Naive B cell (primary cell): ENCODE measurements at regions not wholly inside any gene's neighbourhood (a gene's known extent, or its start where the extent isn't known, plus 50 kb on each side); places are given as distances from the start of the nearest gene placed in this dataset.
"Not testable (repeated sequence)": the region's sequence is repeated elsewhere in the genome, so short reads cannot be mapped to it uniquely, and the experiment has no call there.

Experiments
- ATAC-seq, 2 donors: fragments of 150-1000 bp; cut with Tn5 transposase; 2 replicates each; pipeline ENCODE4 v1.10.0; 2021; ENCODE audit warnings: low read depth in 2 of 2, mild to moderate bottlenecking in 2 of 2, moderate library complexity in 2 of 2
- DNase-seq: peaks from one replicate; pipeline ENCODE4 v3.0.0; 2022
- H3K27ac Mint-ChIP-seq, 6 donors: one replicate each; pipeline ENCODE4 v1.8.0; 2020 to 2022; ENCODE audit warnings: mild to moderate bottlenecking in 6 of 6, mixed read lengths in 6 of 6, moderate library complexity in 5 of 6, inconsistent platforms in 2 of 6
- H3K27me3 Mint-ChIP-seq, 3 donors: one replicate each; pipeline ENCODE4 v1.8.0; 2021 to 2022; ENCODE audit warnings: mixed read lengths in 3 of 3, mild to moderate bottlenecking in 1 of 3
- H3K36me3 Mint-ChIP-seq, 2 donors: one replicate each; pipeline ENCODE4 v1.8.0; 2020 to 2022; ENCODE audit warnings: mixed read lengths in 2 of 2, inconsistent platforms in 1 of 2, mild to moderate bottlenecking in 1 of 2
- H3K4me1 Mint-ChIP-seq, 3 donors: one replicate each; pipeline ENCODE4 v1.8.0; 2020 to 2022; ENCODE audit warnings: mixed read lengths in 3 of 3, inconsistent platforms in 1 of 3, mild to moderate bottlenecking in 1 of 3, moderate library complexity in 1 of 3
- H3K4me3 Mint-ChIP-seq, 8 donors: one replicate each; pipeline ENCODE4 v1.8.0; 2020 to 2022; ENCODE audit warnings: mild to moderate bottlenecking in 8 of 8, mixed read lengths in 8 of 8, moderate library complexity in 8 of 8, inconsistent platforms in 2 of 8
- H3K9me3 Mint-ChIP-seq, 7 donors: one replicate each; pipeline ENCODE4 v1.8.0; 2020 to 2022; ENCODE audit warnings: mixed read lengths in 7 of 7, mild to moderate bottlenecking in 5 of 7, inconsistent platforms in 2 of 7, moderate library complexity in 1 of 7

- Mint-ChIP-seq H3K9me3 (peaks cover 0 to 7% (median 2%) of the 10 kb centered on the region in 7 donors), H3K36me3 (peaks cover 0 to 6% of the 10 kb centered on the region in 2 donors), H3K27ac (peak overlapping the region in 1 of 6 donors; percentile 52), H3K27me3 (no peaks in the 10 kb centered on the region), H3K4me3 (no peak overlapping the region), H3K4me1 (peaks cover 21 to 61% (median 32%) of the 10 kb centered on the region in 3 donors)
- ATAC-seq: no peak
- no peak for DNase-seq
These were observed 168.6 kb downstream of the CD83 start for GRCh38 chr6:14286144-14286543.

- DNase-seq (no peak), ATAC-seq (no peak)
- H3K27ac Mint-ChIP-seq: peak overlapping the region in 1 of 6 donors; percentile 44
- peaks cover 0 to 6% of the 10 kb centered on the region in 2 donors for H3K36me3 Mint-ChIP-seq
- H3K4me3 Mint-ChIP-seq: no peak overlapping the region
- H3K4me1 Mint-ChIP-seq: peaks cover 18 to 54% (median 27%) of the 10 kb centered on the region in 3 donors
- H3K9me3 Mint-ChIP-seq: peaks cover 0 to 7% (median 0%) of the 10 kb centered on the region in 7 donors
- no peaks in the 10 kb centered on the region for H3K27me3 Mint-ChIP-seq
These were observed 169.3 kb downstream of the CD83 start for GRCh38 chr6:14286634-14287428.

- H3K9me3 Mint-ChIP-seq: peaks cover 0 to 7% (median 0%) of the 10 kb centered on the region in 7 donors
- H3K36me3 Mint-ChIP-seq: peaks cover 0 to 10% of the 10 kb centered on the region in 2 donors
- H3K27me3 Mint-ChIP-seq: no peaks in the 10 kb centered on the region
- DNase-seq (no peak), ATAC-seq (no peak)
- peaks cover 22 to 62% (median 32%) of the 10 kb centered on the region in 3 donors for H3K4me1 Mint-ChIP-seq
- peak overlapping the region in 2 of 6 donors; percentile 52 to 72 for H3K27ac Mint-ChIP-seq
- no peak overlapping the region for H3K4me3 Mint-ChIP-seq
These were observed 170.1 kb downstream of the CD83 start for GRCh38 chr6:14287707-14288106.

- Mint-ChIP-seq H3K9me3 (peaks cover 0 to 7% (median 0%) of the 10 kb centered on the region in 7 donors), H3K27me3 (no peaks in the 10 kb centered on the region), H3K4me3 (peak overlapping the region in 2 of 8 donors; percentile 25 to 48), H3K36me3 (peaks cover 0 to 10% of the 10 kb centered on the region in 2 donors), H3K4me1 (peaks cover 26 to 65% (median 40%) of the 10 kb centered on the region in 3 donors), H3K27ac (peak overlapping the region in 1 of 6 donors; percentile 19)
- ATAC-seq: no peak
- DNase-seq: no peak
These were observed 171.3 kb downstream of the CD83 start for GRCh38 chr6:14288910-14289309.

- peak overlapping the region; percentile 41 to 81 (median 57) for H3K4me3 Mint-ChIP-seq
These were observed 172.6 kb downstream of the CD83 start for GRCh38 chr6:14290041-14290771.

GRCh38 chr6:14290772-14291330 is 173.3 kb downstream of the CD83 start:
- ATAC-seq (no peak), DNase-seq (no peak)
- H3K27ac Mint-ChIP-seq: peak overlapping the region; percentile 26 to 85 (median 44)
- H3K4me1 Mint-ChIP-seq: peaks cover 22 to 54% (median 34%) of the 10 kb centered on the region in 3 donors
- H3K36me3 Mint-ChIP-seq: peaks cover 0 to 10% of the 10 kb centered on the region in 2 donors
- H3K27me3 Mint-ChIP-seq: no peaks in the 10 kb centered on the region
- H3K9me3 Mint-ChIP-seq: peaks cover 0 to 7% (median 0%) of the 10 kb centered on the region in 7 donors
- peak overlapping the region; percentile 41 to 81 (median 57) for H3K4me3 Mint-ChIP-seq

More at GRCh38 chr6:14290041-14290771, 172.6 kb downstream of the CD83 start:
- peak overlapping the region; percentile 26 to 85 (median 53) for H3K27ac Mint-ChIP-seq
- H3K27me3 Mint-ChIP-seq: no peaks in the 10 kb centered on the region
- peaks cover 22 to 54% (median 34%) of the 10 kb centered on the region in 3 donors for H3K4me1 Mint-ChIP-seq
- ATAC-seq (no peak), DNase-seq (no peak)
- H3K36me3 Mint-ChIP-seq: peaks cover 0 to 10% of the 10 kb centered on the region in 2 donors
- H3K9me3 Mint-ChIP-seq: peaks cover 0 to 7% (median 0%) of the 10 kb centered on the region in 7 donors

GRCh38 chr6:14291331-14291730 is 173.8 kb downstream of the CD83 start:
- Mint-ChIP-seq H3K27me3 (no peaks in the 10 kb centered on the region), H3K36me3 (peaks cover 0 to 6% of the 10 kb centered on the region in 2 donors), H3K4me3 (no peak overlapping the region), H3K27ac (no peak overlapping the region), H3K9me3 (peaks cover 0 to 7% (median 0%) of the 10 kb centered on the region in 7 donors), H3K4me1 (peaks cover 22 to 51% (median 34%) of the 10 kb centered on the region in 3 donors)
- ATAC-seq: no peak
- DNase-seq: no peak

- peak overlapping the region in 1 of 6 donors; percentile 46 for H3K27ac Mint-ChIP-seq
- H3K4me1 Mint-ChIP-seq: peaks cover 22 to 52% (median 34%) of the 10 kb centered on the region in 3 donors
- H3K9me3 Mint-ChIP-seq: peaks cover 0 to 7% (median 0%) of the 10 kb centered on the region in 7 donors
- peaks cover 0 to 4% of the 10 kb centered on the region in 2 donors for H3K36me3 Mint-ChIP-seq
- no peak for ATAC-seq
- no peaks in the 10 kb centered on the region for H3K27me3 Mint-ChIP-seq
- DNase-seq: no peak
- peak overlapping the region in 2 of 8 donors; percentile 0 to 23 for H3K4me3 Mint-ChIP-seq
These were observed 174.5 kb downstream of the CD83 start for GRCh38 chr6:14292119-14292518.

- no peak overlapping the region for H3K4me3 Mint-ChIP-seq
- DNase-seq: no peak
- peaks cover 0 to 4% of the 10 kb centered on the region in 2 donors for H3K36me3 Mint-ChIP-seq
- ATAC-seq: no peak
- H3K9me3 Mint-ChIP-seq: no peaks in the 10 kb centered on the region
- H3K27ac Mint-ChIP-seq: peak overlapping the region in 3 of 6 donors; percentile 39 to 67 (median 62)
- H3K4me1 Mint-ChIP-seq: peaks cover 25 to 42% (median 37%) of the 10 kb centered on the region in 3 donors
- H3K27me3 Mint-ChIP-seq: no peaks in the 10 kb centered on the region
These were observed 176.8 kb downstream of the CD83 start for GRCh38 chr6:14294270-14294951.

- not testable (repeated sequence) for H3K4me3 Mint-ChIP-seq, H3K9me3 Mint-ChIP-seq, H3K36me3 Mint-ChIP-seq, ATAC-seq, DNase-seq, H3K27me3 Mint-ChIP-seq
- peaks cover 15 to 28% (median 25%) of the 10 kb centered on the region in 3 donors for H3K4me1 Mint-ChIP-seq
- peak overlapping the region in 1 of 6 donors; percentile 18 for H3K27ac Mint-ChIP-seq
These were observed 179.1 kb downstream of the CD83 start for GRCh38 chr6:14296698-14297097.

- ATAC-seq, DNase-seq, H3K27me3 Mint-ChIP-seq, H3K9me3 Mint-ChIP-seq, H3K36me3 Mint-ChIP-seq: not testable (repeated sequence)
- Mint-ChIP-seq H3K4me3 (peak overlapping the region in 1 of 8 donors; percentile 61), H3K27ac (peak overlapping the region in 2 of 6 donors; percentile 18 to 75), H3K4me1 (peaks cover 11 to 24% (median 22%) of the 10 kb centered on the region in 3 donors)
These were observed 179.5 kb downstream of the CD83 start for GRCh38 chr6:14297118-14297517.

- Mint-ChIP-seq H3K4me1 (peaks cover 5 to 11% (median 7%) of the 10 kb centered on the region in 3 donors), H3K27ac (peak overlapping the region in 4 of 6 donors; percentile 42 to 85 (median 58))
- H3K27me3 Mint-ChIP-seq, DNase-seq, ATAC-seq, H3K36me3 Mint-ChIP-seq, H3K4me3 Mint-ChIP-seq, H3K9me3 Mint-ChIP-seq: not testable (repeated sequence)
These were observed 182.6 kb downstream of the CD83 start for GRCh38 chr6:14300189-14300588.
